NK-92 (cell line): ENCODE measurements at regions not wholly inside any gene's neighbourhood (a gene's known extent, or its start where the extent isn't known, plus 50 kb on each side); places are given as distances from the start of the nearest gene placed in this dataset.

Experiments
- DNase-seq: peaks from one replicate; lab custom pipeline; 2025; ENCODE audit not compliant: unreplicated experiment; lab: John Stamatoyannopoulos, UW

DNA sequence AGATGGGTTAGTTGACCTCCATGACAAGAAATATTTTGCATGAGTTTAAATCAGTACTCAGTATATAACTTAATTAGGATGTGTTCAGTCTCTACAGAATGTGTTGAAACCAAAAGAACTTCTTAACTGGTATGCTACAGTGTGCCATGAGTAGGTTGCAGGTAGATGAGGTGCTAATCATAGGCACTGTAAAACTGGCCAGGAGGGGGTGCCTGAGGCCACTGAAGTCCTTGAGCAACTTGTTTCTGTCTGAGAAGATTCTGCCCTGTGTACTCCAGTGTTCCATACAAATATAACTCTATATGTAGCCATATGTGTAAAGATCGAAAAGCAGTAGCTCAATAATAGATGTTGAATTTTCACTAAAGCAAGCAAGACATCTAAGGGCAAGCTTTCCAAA lies 549.2 kb upstream of the KLF12 start:
- no peak for DNase-seq

DNA sequence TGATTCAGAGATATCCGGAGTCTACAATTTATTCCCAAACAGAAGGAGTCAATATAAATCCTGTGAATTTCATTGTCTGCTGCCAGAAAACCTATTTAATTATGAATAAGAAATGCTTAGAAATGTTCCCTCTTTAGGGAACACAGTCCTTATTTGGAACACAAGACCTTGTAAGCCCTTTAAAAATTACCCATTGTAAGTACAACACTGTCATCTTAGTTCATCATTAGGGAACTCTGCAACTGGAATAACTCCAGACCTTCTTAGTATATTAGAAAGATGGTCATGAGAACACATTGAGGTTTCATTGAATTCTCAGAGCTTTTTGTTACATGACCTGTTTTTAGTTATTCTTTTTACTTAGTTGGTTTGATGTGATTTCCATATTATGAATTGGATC lies 548.5 kb upstream of the KLF12 start:
- DNase-seq = no peak

DNA sequence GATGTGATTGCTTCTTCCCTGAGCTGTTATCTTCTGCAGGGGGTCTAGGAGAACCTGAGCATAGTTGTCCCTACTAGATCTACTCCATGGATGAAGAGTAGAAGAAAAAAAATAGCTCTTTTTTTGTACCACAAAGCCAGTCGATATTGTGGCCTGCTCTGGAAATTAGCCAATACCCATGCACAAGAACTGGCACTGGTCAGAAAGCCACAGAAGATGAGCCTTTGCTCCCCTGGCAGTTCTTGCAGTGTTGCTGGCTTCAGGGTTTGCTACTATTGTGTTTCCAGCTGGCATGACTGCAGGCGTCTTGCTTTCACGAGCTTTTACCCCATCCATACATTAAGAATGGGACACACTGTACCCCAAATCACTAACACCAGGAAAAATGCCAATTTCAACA lies 547.7 kb upstream of the KLF12 start:
- no peak for DNase-seq

DNA sequence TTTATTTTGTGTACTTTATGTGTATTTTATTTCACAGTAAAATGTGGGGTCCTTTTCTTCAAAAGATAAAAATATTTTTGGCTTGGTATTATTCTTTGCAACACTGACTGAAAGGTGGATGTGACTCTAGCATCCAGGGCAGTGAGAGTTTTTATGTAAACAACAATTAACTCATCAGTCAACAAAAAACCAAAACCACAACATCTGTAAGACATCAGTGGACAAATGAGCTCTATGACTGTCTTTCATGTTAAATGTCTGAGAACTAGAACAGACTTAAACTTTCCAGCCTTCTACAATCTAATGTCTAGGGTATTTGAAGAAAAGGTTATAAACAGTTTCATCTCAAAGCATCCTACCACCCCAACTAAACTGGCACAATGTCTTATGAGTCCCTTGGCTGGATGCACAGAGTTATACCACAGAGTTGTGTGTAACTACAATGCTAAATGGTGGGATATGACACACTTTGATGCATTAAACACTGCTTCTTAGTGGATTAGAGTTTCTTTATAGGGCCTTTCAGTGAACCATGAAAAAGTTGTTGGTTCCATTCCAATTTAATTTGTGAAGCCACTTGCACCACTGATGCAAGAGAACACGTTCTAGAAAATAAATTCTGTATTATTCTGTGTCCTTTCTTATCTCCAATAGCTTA lies 544.2 kb upstream of the KLF12 start:
- no peak for DNase-seq

DNA sequence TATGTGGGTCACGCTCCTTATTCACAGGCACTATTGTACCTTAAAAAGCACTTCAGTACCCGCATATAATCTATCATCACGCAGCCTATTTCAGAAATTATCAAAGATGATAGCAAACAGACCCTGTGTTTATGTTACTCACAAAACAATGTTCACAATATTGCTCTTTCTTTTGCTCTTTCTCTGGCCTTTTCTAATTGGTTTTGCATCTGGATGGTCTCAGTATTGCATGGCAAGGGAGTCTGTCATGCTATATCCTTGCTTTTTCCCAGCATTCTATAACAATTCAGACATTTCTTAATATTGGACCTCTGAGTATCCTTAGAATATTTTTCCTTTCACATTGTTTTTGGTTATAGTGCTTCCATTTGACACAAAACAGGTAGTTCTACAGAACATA lies 541.8 kb upstream of the KLF12 start:
- DNase-seq = no peak

DNA sequence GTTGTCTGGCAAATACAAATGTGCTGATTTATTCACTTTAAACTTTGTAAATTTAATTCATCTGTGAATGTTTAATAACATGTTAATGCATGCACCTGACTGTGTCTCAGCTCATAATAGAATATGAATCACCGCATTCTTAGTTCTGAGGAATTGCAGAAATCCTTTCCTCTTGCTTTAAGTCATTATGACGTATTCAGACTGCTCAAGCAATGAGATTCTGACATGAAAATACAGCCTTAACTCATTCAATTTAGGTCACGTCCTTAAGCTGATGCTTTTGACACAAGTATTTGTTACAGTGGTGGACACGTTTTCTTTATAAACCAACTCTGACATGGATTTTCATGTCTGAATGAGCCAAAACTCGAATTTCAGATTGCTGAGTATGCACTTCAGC lies 541.0 kb upstream of the KLF12 start:
- no peak for DNase-seq

DNA sequence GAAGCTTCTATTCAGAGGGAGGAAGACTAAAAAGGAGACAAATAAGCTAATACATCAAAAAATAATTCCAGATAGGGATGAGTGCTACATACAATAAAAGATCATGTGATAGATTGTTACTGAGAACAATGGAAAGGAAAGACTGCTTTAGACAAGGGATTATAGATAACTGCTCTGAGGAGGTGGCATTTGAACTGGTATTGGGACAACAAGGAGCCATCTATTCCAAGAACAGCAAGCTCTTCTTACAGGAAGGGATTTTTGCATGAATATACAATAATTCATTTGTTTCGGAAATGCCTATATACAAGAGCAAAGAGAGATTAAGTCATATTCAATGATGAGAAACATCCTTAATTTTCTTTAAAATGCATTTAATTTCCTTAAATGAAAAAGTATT lies 540.5 kb upstream of the KLF12 start:
- DNase-seq = no peak

DNA sequence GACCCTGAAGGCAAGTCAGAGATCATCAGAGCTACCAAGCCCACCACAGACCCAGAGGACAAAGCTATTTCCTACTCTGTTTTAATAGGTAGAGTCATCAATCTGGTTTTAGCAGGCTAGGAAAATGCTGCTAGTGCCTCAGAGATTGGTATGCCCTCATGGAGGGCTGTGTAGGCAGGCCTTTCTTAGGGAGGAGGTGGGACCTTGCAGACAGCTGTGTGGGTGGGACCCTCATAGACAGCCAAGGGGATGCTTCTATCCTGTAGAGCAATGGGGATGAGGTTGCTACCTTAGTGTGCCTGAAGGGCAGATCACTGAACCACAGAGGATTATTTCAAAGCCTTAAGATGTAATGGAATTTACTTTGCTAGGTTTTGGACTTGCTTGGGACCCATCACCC lies 534.9 kb upstream of the KLF12 start:
- DNase-seq = no peak

DNA sequence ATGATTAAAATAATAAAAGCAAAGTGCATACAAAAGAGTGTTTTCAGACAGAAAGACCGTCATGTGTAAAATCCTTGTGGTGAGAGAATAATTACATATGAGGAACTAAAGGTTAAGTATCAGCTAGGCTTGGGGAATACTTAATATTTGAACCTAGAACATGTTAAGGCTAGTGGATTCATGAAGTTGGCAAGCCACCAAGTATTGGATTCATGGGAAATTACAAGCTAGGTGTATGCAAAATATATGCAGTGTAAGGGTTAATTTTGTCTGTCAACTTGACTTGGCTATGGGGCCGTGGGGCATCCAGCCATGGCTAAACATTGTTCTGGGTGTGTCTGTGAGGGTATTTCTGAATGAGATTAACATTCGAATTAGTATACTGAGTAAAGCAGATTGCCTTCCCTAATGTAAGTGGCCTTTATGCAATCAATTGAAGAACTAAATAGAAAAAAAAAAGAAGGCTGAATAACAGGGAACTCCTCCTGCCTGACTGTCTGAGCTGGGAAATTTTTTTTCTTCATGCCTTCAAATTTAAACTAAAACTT lies 533.5 kb upstream of the KLF12 start:
- DNase-seq = no peak

DNA sequence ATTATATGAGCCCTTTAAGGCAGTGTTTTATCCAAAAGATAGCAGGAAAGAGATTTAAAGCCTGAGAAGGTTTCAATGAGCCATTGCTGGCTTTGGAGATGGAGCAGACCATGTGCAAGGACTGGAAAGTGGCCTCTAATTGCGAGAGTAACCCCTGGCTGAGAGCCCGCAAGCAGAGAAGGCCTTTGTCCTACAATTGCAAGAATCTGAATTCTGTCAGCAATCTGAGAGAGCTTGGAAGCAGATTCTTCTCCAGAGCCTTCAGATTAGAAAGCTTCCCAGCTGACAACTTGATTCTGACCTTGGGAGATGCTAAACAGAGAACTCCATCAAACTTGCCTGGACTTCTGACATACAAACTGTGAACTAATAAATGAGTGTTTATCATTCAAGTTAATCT lies 528.7 kb upstream of the KLF12 start:
- no peak for DNase-seq

DNA sequence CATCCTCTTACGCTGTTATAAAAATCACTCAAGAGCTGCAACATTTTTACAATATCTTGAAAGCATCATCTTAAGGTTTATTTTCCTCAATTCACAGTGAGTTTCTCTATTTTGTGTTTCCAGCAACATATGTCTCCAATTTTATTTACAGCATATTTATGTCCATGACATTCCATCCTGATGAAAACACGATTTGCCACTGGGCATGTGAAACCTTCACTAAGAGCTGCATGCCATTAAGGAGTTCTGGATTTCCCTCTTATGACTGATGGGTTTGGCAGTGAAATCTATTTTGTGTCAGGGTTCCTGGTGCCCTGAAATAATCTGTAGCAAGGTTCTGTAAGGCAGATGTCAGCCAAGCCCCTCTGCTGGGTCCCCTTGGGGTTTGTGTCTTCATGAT lies 527.6 kb upstream of the KLF12 start:
- no peak for DNase-seq

DNA sequence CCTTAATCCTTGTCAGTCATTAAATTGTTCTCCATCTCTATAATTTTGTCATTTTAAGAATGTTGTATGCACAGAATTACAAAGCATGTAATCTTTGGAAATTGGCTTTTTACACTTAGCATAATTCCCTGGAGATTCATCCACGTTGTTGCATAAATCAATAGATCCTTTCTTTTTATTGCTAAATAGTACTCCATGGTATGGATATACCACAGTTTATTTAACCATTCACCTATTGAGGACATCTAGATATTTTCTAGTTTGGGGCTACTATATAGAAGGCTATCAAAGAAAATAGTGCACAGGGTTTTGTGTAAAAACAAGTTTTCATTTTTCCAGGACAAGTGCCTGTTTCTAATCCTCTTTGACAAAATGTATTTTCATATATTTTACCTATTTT lies 523.6 kb upstream of the KLF12 start:
- DNase-seq = no peak

DNA sequence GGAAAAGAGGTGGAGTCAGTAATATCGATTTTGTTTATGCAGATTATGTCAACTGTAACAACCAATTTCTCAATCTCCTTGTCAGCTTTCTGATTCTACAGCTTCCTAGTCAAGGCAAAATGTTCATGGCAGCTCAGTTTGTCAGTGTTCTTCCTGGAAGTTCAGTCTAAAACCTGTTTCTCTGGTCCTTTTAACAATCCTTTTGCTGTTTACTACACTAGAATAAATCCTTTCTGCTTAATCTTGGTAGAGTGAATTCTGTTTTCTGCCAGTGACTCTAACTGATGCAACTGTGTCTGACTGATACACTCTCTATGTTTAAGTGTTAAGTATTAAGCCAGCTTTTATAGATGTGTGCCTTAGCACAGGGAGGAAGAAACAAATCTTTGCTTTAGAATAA lies 516.9 kb upstream of the KLF12 start:
- DNase-seq = no peak

DNA sequence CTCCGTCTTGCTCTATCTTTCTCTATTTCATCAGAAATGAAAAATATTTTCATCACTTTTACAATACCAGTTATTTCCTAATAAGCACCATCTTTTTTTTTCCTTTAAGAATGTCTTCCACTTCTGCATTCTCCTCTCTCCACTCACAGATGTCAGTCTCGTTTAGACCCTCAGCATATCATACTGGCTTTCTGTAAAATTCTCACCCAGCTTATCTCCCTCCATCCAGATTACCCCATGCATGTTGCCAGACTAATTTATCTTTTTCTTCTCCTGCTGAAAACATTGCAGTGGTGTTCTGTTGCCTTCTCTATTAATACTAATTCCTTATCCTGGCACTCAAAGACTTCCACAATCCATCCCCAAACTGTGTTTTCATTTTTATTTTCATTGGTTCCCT lies 513.8 kb upstream of the KLF12 start:
- DNase-seq = no peak

DNA sequence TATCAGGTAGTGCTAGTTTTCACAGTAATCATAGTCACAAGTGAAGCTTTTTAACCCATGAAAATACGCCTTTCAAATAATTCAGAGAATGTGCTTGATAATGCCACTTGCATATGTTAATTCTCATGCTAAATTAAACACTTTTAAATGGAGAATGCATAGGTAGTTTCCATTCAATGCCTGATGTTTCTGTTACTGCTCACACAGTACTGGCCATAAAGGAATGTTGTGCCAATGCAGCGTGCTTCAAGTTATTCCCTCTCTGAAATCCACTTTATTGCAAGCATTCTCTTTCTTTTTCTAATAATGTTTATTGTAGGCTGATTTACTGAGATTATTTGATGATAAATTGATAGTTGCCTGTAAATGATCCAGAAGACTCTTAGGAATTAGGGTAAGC lies 513.0 kb upstream of the KLF12 start:
- DNase-seq = no peak

DNA sequence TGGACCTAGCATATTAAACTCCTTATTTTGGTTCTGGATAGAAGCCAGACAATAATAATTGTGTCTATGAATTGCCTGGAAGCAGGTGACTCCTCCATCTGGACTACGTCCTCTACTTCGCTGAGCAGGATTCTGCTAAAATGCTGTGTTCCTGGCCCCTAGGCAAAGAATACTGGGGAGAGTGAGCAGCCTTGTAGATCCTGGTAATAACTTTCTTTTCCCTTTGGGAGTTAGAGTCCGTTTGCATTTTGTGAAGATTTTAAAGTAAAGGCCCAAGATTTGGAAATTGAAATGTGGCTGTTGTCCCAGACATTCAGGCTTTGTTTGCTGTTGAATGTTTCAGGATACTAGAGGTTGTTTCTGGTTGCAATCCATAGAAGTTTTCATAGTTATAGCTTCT lies 511.9 kb upstream of the KLF12 start:
- no peak for DNase-seq

DNA sequence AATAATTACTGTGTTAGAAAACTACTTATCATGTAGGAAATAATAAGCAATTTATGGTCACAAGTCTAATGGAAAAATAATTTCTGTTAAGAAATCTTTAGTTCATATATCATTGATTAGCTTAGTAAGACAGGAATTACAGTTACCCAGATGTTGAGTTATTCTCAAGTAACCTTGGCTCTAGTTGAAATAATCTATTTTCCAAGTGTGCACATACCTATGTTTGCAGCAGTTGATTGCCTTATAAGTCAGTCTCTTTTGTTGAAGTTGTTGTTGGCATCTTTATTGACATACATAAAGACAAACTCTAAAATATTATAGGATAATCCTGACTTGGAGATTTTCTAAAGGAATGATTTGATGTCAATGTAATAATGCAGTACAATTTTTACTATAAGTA lies 511.4 kb upstream of the KLF12 start:
- no peak for DNase-seq

DNA sequence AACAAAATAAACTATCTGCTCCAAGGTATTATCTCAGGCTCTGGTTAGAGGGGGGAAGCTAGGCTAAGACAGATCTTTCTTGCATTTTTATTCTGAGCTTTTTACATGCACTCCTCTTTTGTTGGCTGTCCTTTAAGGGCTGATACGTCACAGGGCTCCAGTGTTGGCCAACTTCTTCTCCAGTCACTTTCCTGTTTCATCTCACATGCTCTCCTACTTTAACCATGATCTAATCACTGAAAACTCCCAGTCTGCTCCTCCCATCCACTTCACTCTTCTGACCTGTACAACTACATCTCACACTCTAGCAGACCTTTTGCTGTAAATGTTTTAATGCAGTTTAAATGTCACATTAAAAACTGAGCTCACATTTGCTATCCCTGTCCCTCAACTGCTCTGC lies 510.0 kb upstream of the KLF12 start:
- no peak for DNase-seq

DNA sequence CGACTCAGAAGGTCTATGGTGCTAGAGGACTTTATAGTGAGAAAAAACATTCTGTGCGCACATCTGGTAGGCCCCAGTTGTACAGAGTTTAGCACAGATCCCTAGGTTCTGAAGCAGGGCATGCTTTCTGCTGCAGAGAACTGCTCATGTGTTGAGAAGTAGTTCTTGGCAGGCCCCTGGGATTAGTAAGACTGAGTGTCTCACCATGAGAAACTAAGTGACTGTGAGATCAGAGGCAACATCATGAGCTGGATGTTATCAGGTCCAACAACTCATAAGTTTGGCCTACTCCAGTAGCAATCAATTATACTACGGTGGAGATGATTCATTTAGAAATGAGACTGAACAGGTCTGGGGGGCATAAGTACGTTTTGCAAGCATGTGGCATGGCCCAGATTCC lies 507.4 kb upstream of the KLF12 start:
- DNase-seq = no peak

DNA sequence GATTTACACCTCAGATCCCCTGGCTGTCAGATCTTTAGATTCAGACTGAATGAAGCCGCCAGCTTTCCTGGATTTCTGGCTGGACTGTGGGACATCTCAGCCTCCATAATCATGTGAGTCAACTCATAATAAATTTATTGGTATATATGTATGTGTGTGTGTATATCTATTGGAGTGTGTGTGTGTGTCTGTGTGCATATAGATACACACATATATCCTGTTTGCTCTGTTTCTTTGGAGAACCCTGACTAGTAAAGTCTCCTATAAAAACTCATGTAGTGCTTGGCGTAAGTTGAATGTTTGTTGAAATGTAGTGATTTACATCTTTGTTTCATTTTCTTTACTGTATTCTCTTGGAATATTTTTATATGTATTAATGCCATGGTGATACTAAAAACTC lies 499.5 kb upstream of the KLF12 start:
- DNase-seq = no peak

DNA sequence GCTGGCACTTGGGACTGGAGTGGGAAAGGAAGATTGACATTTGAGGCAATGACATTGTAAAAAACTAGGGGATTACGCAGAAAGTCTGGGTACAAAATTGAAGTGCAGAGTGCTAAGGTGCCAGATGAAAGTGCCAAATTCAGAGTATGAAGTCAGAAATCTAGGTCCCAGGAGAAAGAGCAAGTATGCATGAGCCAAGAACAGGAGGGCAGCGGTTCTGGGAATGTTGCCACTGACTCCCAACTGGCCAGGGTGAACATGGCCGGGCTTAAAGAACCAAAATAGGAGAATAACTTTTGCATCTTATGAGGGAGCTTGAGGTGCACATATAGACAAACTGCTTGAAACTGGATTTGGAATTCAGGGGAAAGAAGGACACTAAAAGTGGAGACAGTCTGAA lies 495.8 kb upstream of the KLF12 start:
- DNase-seq = no peak

DNA sequence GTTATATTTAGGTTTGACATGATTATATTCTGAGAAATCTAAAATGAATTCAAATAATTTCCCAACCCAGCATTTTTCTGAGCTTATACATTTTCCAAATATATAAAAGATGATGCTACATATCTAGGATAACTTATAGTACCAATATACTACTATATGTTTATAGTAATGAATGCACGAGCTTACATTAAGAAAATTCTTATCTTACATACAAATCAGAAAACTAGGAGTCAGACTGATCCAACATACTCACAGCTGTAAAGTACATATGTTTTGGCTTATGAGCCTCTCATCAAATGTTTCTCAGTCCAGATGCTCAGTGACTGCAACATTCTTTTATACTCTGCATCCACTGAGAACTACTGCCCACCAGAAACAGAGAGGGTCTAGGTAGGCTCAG lies 491.3 kb upstream of the KLF12 start:
- DNase-seq = no peak

DNA sequence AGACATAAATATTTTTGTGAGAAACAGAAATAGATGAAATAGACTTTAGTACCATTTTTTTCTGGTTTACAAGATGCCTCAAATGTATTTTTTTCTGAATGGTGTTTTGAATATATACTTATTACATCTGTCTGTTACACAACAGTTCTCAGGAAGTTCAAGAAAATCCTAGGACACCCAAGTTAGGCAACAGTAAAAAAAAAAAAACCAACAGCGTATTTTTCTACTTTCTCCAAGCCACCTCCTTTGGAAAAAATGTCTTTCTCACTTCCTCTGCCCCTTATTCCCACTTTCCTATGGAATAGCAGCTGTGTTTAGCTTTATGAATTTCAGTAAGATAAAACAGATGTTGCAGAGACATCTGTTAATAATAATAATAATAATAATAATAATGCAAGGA lies 489.6 kb upstream of the KLF12 start:
- no peak for DNase-seq

DNA sequence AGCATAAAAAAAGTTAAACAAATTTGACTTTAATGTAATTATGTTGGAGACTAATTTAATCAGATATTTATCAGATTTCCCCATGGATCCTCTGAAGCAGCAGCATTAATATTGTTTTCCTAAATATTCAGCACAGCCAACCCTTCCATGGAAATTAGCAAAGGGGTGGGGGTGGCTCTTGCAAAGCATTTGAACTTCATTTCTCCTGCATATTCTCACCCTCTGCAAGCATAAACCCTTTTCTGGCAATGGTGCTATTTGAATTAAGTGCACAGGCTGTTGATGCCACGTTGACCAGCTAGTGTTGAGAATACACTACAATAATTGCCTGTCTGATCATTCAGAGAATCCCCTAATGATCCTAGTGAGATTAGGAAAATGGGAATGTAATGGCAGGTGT lies 488.1 kb upstream of the KLF12 start:
- DNase-seq = no peak
